Gastrocnemius medialis (tissue), 4 donors: ENCODE measurements at regions not wholly inside any gene's neighbourhood (a gene's known extent, or its start where the extent isn't known, plus 50 kb on each side); places are given as distances from the start of the nearest gene placed in this dataset.

Source experiments
- CTCF ChIP-seq, 5 experiments: fragments of 450-650 bp in 3 of 5; fragments of 200-600 bp in 2 of 5; sonication (generic) in 2 of 5; IDR thresholded peaks in 4 of 5; conservative IDR thresholded peaks in 1 of 5; 1 replicate in 4 of 5; 2 replicates in 1 of 5; pipeline ENCODE4 v1.5.1; 2016 to 2019; ENCODE audit warnings: antibody characterized with exemption in 5 of 5, mild to moderate bottlenecking in 3 of 5, moderate library complexity in 3 of 5
- POLR2A ChIP-seq, 2 donors: fragments of 450-650 bp; IDR thresholded peaks; one replicate each; pipeline ENCODE4 v1.6.1; 2017; ENCODE audit warnings: antibody characterized with exemption in 2 of 2, mild to moderate bottlenecking in 2 of 2, moderate library complexity in 2 of 2

- TF ChIP-seq CTCF (IDR thresholded peaks at IDR 0.05 in 4 of 5, conservative IDR thresholded peaks at IDR 0.05 in 1 of 5) (no peak), POLR2A (IDR thresholded peaks at IDR 0.05) (no peak)
Observed at GRCh38 chr20:56986931-56987720, 279.3 kb downstream of the BMP7 start.
